Activated B cell treated with CpG ODN at 0.5 μM for 24 hours (primary cell): ENCODE measurements at regions not wholly inside any gene's neighbourhood (a gene's known extent, or its start where the extent isn't known, plus 50 kb on each side); places are given as distances from the start of the nearest gene placed in this dataset.

Experiments used
- ATAC-seq: fragments of 200-7000 bp; cut with Tn5 transposase; one replicate; pipeline ENCODE4 v1.10.0; 2021; ENCODE audit warnings: low read depth, mild to moderate bottlenecking, moderate library complexity
- CTCF ChIA-PET: fragments of 350-600 bp; sonication (Branson Sonifier 250); formaldehyde crosslinking; loops from one replicate; lab custom pipeline; 2021; ENCODE audit warnings: antibody characterized with exemption; lab: Charles Lee
- POLR2A ChIA-PET: fragments of 350-600 bp; sonication (Branson Sonifier 250); formaldehyde crosslinking; loops from one replicate; lab custom pipeline; 2021; ENCODE audit warnings: antibody characterized with exemption; lab: Charles Lee
- DNase-seq: peaks from one replicate; pipeline ENCODE4 v3.0.0; 2022
- H3K27ac Mint-ChIP-seq: one replicate; pipeline ENCODE4 v1.8.0; 2020; ENCODE audit warnings: mixed read lengths
- H3K27me3 Mint-ChIP-seq: one replicate; pipeline ENCODE4 v1.8.0; 2021; ENCODE audit warnings: mixed read lengths
- H3K36me3 Mint-ChIP-seq: one replicate; pipeline ENCODE4 v1.8.0; 2021; ENCODE audit warnings: low read depth, mixed read lengths
- H3K4me1 Mint-ChIP-seq: one replicate; pipeline ENCODE4 v1.8.0; 2021; ENCODE audit warnings: mixed read lengths
- H3K4me3 Mint-ChIP-seq: one replicate; pipeline ENCODE4 v1.8.0; 2020; ENCODE audit warnings: mild to moderate bottlenecking, mixed read lengths
- H3K9me3 Mint-ChIP-seq: one replicate; pipeline ENCODE4 v1.8.0; 2020; ENCODE audit warnings: mixed read lengths
- CTCF ChIP-seq: fragments of 200-600 bp; IDR thresholded peaks from one replicate; pipeline ENCODE4 v1.8.0; 2022; ENCODE audit warnings: antibody characterized with exemption, mild to moderate bottlenecking
- intact Hi-C: fragments of 100-400 bp; cut with micrococcal nuclease; formaldehyde crosslinking; loops from one replicate; pipeline ENCODE4 v1.15.1; 2024

- ATAC-seq (no peak), DNase-seq (no peak)
- H3K27ac Mint-ChIP-seq: no peak overlapping the region
- H3K27me3 Mint-ChIP-seq: no peaks in the 10 kb centered on the region
- no peaks in the 10 kb centered on the region for H3K4me1 Mint-ChIP-seq
- CTCF ChIA-PET: no interaction called here
- TF ChIP-seq CTCF: no peak
- no peak overlapping the region for H3K4me3 Mint-ChIP-seq
- intact Hi-C loops: no loop called here
- H3K36me3 Mint-ChIP-seq: no peaks in the 10 kb centered on the region
- peaks cover 5% of the 10 kb centered on the region for H3K9me3 Mint-ChIP-seq
- POLR2A ChIA-PET: no interaction called here
Measured at GRCh38 chr13:105670179-105670990, 865.1 kb downstream of the EFNB2 start.

- Mint-ChIP-seq H3K27me3 (no peaks in the 10 kb centered on the region), H3K4me1 (no peaks in the 10 kb centered on the region), H3K9me3 (peaks cover 7% of the 10 kb centered on the region), H3K36me3 (no peaks in the 10 kb centered on the region), H3K27ac (no peak overlapping the region), H3K4me3 (no peak overlapping the region)
- CTCF ChIA-PET: no interaction called here
- POLR2A ChIA-PET: no interaction called here
- no peak for ATAC-seq
- intact Hi-C loops: no loop called here
- no peak for TF ChIP-seq CTCF
- no peak for DNase-seq
Measured at GRCh38 chr13:105665284-105665683, 870.2 kb downstream of the EFNB2 start.

GRCh38 chr13:105663182-105663581 is 872.3 kb downstream of the EFNB2 start:
- Mint-ChIP-seq H3K4me3 (no peak overlapping the region), H3K27ac (no peak overlapping the region), H3K4me1 (no peaks in the 10 kb centered on the region), H3K27me3 (no peaks in the 10 kb centered on the region), H3K9me3 (peaks cover 7% of the 10 kb centered on the region), H3K36me3 (no peaks in the 10 kb centered on the region)
- intact Hi-C loops: no loop called here
- ATAC-seq (no peak), DNase-seq (no peak)
- ChIA-PET CTCF (no interaction called here), POLR2A (no interaction called here)
- no peak for TF ChIP-seq CTCF

GRCh38 chr13:105660561-105660960 is 874.9 kb downstream of the EFNB2 start:
- POLR2A ChIA-PET: no interaction called here
- intact Hi-C loops: no loop called here

GRCh38 chr13:105658431-105658830 is 877.0 kb downstream of the EFNB2 start:
- ATAC-seq: no peak
- POLR2A ChIA-PET: no interaction called here
- no peak for DNase-seq
- CTCF ChIA-PET: no interaction called here
- peaks cover 3% of the 10 kb centered on the region for H3K9me3 Mint-ChIP-seq
- H3K4me1 Mint-ChIP-seq: no peaks in the 10 kb centered on the region
- TF ChIP-seq CTCF: no peak
- H3K27ac Mint-ChIP-seq: no peak overlapping the region
- H3K27me3 Mint-ChIP-seq: no peaks in the 10 kb centered on the region
- no peak overlapping the region for H3K4me3 Mint-ChIP-seq
- intact Hi-C loops: loop anchor here (5.0 kb wide), 1 partner anchor 1424 kb away; no protein-coding TSS in a partner anchor
- no peaks in the 10 kb centered on the region for H3K36me3 Mint-ChIP-seq

More at GRCh38 chr13:105660561-105660960, 874.9 kb downstream of the EFNB2 start:
- CTCF ChIA-PET: no interaction called here
- ATAC-seq: no peak
- Mint-ChIP-seq H3K27me3 (no peaks in the 10 kb centered on the region), H3K4me3 (no peak overlapping the region), H3K4me1 (no peaks in the 10 kb centered on the region), H3K27ac (no peak overlapping the region), H3K36me3 (no peaks in the 10 kb centered on the region), H3K9me3 (peaks cover 3% of the 10 kb centered on the region)
- TF ChIP-seq CTCF: no peak
- DNase-seq: no peak
